HT1080 (cell line): ENCODE measurements at regions not wholly inside any gene's neighbourhood (a gene's known extent, or its start where the extent isn't known, plus 50 kb on each side); places are given as distances from the start of the nearest gene placed in this dataset.
A peak's percentile ranks its signal among the peaks of the same experiment; 100 is the strongest.

Experiments used
- DNase-seq: peaks from one replicate; pipeline ENCODE4 v3.0.0-alpha.2; 2015; ENCODE audit warnings: low read depth

- peak; percentile 75 for DNase-seq
Observed at GRCh38 chr9:12930906-12931305, 156.1 kb downstream of the LURAP1L start.

- DNase-seq = peak; percentile 82
Observed at GRCh38 chr9:12933957-12934356, 159.1 kb downstream of the LURAP1L start.

- DNase-seq = no peak
Observed at GRCh38 chr9:12934545-12935272, 159.9 kb downstream of the LURAP1L start.

- DNase-seq = no peak
Observed at GRCh38 chr9:12935714-12936113, 160.9 kb downstream of the LURAP1L start.

GRCh38 chr9:12954441-12954840, 179.6 kb downstream of the LURAP1L start:
- DNase-seq = no peak

- DNase-seq = no peak
Observed at GRCh38 chr9:12955510-12956163, 180.8 kb downstream of the LURAP1L start.

GRCh38 chr9:12956261-12956660, 181.4 kb downstream of the LURAP1L start:
- no peak for DNase-seq

GRCh38 chr9:12956805-12957204, 182.0 kb downstream of the LURAP1L start:
- DNase-seq = no peak

GRCh38 chr9:12958279-12958678, 183.5 kb downstream of the LURAP1L start:
- no peak for DNase-seq

GRCh38 chr9:12958708-12959107, 183.9 kb downstream of the LURAP1L start:
- DNase-seq = no peak

GRCh38 chr9:12961276-12961809, 186.5 kb downstream of the LURAP1L start:
- no peak for DNase-seq

GRCh38 chr9:12963537-12963936, 188.7 kb downstream of the LURAP1L start:
- DNase-seq = no peak

- DNase-seq = no peak
Observed at GRCh38 chr9:12964271-12964670, 189.5 kb downstream of the LURAP1L start.

GRCh38 chr9:12965303-12965702, 190.5 kb downstream of the LURAP1L start:
- no peak for DNase-seq

GRCh38 chr9:12968093-12968492, 193.3 kb downstream of the LURAP1L start:
- no peak for DNase-seq

- DNase-seq = peak; percentile 36
Observed at GRCh38 chr9:12972608-12973589, 198.1 kb downstream of the LURAP1L start.

- no peak for DNase-seq
Observed at GRCh38 chr9:12973710-12974109, 198.9 kb downstream of the LURAP1L start.

- no peak for DNase-seq
Observed at GRCh38 chr9:12974671-12975070, 199.9 kb downstream of the LURAP1L start.

GRCh38 chr9:12975496-12975895, 200.7 kb downstream of the LURAP1L start:
- DNase-seq = no peak

- DNase-seq = no peak
Observed at GRCh38 chr9:12980085-12980851, 205.4 kb downstream of the LURAP1L start.

- DNase-seq = no peak
Observed at GRCh38 chr9:12988258-12988657, 213.4 kb downstream of the LURAP1L start.
